Thyroid gland (tissue), 4 donors: ENCODE measurements at regions not wholly inside any gene's neighbourhood (a gene's known extent, or its start where the extent isn't known, plus 50 kb on each side); places are given as distances from the start of the nearest gene placed in this dataset.

Experiments used
- POLR2A ChIP-seq, 2 donors: fragments of 450-650 bp; IDR thresholded peaks; one replicate each; pipeline ENCODE4 v1.6.1; 2017; ENCODE audit warnings: antibody characterized with exemption in 2 of 2, mild to moderate bottlenecking in 2 of 2, moderate library complexity in 1 of 2
- TF ChIP-seq, protein P1 (sequence below), 6 experiments: fragments of 200-600 bp in 3 of 6; fragments of 450-650 bp in 3 of 6; sonication (generic) in 3 of 6; IDR thresholded peaks; one replicate each; pipeline ENCODE4 v1.5.1; 2016 to 2019; ENCODE audit warnings: antibody characterized with exemption in 6 of 6, mild to moderate bottlenecking in 2 of 6, inconsistent platforms in 1 of 6, moderate library complexity in 1 of 6

DNA sequence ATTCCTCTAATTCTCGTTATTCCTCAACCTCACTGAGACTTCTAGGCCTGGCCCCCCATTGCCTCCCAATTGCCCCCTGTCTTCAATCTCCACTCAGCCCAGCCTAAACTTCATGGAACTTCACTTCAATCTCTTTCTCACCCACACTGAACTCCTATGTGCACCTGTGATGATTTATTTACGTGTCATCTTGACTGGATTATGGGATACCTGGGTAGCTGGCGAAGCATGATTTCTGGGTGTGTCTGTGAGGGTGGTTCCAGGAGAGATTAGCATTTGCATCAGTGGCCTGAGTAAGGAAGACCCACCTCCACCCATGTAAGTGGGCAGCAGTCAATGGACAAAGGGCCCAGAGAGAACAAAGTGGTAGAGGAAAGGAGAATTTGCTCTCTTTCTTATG lies 587.0 kb downstream of the NPHP4 start:
- TF ChIP-seq POLR2A (IDR thresholded peaks at IDR 0.05): no peak
- TF ChIP-seq, protein P1, sequence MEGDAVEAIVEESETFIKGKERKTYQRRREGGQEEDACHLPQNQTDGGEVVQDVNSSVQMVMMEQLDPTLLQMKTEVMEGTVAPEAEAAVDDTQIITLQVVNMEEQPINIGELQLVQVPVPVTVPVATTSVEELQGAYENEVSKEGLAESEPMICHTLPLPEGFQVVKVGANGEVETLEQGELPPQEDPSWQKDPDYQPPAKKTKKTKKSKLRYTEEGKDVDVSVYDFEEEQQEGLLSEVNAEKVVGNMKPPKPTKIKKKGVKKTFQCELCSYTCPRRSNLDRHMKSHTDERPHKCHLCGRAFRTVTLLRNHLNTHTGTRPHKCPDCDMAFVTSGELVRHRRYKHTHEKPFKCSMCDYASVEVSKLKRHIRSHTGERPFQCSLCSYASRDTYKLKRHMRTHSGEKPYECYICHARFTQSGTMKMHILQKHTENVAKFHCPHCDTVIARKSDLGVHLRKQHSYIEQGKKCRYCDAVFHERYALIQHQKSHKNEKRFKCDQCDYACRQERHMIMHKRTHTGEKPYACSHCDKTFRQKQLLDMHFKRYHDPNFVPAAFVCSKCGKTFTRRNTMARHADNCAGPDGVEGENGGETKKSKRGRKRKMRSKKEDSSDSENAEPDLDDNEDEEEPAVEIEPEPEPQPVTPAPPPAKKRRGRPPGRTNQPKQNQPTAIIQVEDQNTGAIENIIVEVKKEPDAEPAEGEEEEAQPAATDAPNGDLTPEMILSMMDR (IDR thresholded peaks at IDR 0.05): no peak
